ENCODE measurements at regions not wholly inside any gene's neighbourhood (a gene's known extent, or its start where the extent isn't known, plus 50 kb on each side); places are given as distances from the start of the nearest gene placed in this dataset.

DNA sequence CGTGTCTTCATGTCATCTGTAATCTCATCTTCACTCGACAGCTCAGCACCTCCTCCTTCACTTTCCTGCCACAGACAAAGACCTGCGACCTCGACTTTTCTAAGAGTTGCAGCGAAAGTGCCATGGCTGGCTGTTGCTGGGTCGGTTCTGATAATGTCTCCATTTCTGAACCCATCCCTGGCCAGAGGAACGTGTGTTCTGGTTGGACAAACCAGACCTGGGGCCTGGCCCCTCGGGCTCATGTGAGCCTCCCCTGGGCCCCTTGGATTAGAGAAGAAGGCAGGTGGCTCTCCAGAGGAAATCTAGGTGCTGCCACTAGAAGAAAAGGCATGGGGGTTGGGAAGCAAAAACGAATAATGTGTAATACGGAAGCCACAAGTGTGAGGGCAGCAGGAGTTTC, 273.7 kb downstream of the GLRX3 start:
- TF ChIP-seq, protein P1, sequence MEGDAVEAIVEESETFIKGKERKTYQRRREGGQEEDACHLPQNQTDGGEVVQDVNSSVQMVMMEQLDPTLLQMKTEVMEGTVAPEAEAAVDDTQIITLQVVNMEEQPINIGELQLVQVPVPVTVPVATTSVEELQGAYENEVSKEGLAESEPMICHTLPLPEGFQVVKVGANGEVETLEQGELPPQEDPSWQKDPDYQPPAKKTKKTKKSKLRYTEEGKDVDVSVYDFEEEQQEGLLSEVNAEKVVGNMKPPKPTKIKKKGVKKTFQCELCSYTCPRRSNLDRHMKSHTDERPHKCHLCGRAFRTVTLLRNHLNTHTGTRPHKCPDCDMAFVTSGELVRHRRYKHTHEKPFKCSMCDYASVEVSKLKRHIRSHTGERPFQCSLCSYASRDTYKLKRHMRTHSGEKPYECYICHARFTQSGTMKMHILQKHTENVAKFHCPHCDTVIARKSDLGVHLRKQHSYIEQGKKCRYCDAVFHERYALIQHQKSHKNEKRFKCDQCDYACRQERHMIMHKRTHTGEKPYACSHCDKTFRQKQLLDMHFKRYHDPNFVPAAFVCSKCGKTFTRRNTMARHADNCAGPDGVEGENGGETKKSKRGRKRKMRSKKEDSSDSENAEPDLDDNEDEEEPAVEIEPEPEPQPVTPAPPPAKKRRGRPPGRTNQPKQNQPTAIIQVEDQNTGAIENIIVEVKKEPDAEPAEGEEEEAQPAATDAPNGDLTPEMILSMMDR (IDR thresholded peaks at IDR 0.05; ENCODE audit: unreplicated experiment) = no peak
- Mint-ChIP-seq H3K27me3 (ENCODE audit: unreplicated experiment) (no peaks in the 10 kb centered on the region), H3K9me3 (ENCODE audit: low read depth, unreplicated experiment) (peaks cover 9% of the 10 kb centered on the region), H3K4me1 (ENCODE audit: low read depth, unreplicated experiment) (no peaks in the 10 kb centered on the region), H3K36me3 (ENCODE audit: insufficient read depth, unreplicated experiment) (no peaks in the 10 kb centered on the region), H3K27ac (ENCODE audit: unreplicated experiment) (no peak overlapping the region), H3K4me3 (ENCODE audit: low read depth, unreplicated experiment) (no peak overlapping the region)
- no TSS peak for BruUV-seq (replicated peaks)
- intact Hi-C loops (cut with micrococcal nuclease; ENCODE audit: unreplicated experiment) = no loop called here
- CTCF ChIA-PET = no interaction called here
- DNase-seq = no peak

DNA sequence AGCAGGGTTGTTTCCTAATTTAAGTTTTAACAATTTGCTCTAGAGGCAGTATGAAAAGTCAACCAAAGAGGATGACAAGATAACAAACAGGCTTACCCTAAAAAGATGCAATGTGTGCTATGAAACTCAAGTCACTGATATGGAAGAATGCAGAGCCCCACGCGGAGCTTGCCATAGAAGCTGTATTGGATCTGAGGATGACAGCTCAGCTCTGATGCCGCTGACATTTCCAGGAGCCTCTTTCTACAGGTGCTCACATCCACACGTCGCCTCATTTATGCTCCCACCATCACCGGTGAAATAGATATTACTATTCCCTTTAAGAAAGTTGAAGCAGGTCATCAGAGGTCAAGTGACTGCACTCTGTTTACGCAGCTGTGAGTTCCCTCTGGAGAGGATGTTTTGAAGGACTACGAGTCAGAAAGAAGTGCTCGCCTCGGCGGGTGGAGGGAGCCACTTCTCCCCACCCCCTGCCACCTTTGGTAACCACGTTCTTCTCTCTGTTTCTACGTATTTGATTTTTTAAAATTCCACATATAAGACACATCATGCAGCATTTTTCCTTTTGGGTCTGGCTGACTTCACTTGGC, 275.4 kb downstream of the GLRX3 start:
- peaks cover 4% of the 10 kb centered on the region for H3K36me3 Mint-ChIP-seq (ENCODE audit: insufficient read depth, unreplicated experiment)
- intact Hi-C loops (cut with micrococcal nuclease; ENCODE audit: unreplicated experiment) = no loop called here
- TF ChIP-seq, protein P1 (IDR thresholded peaks at IDR 0.05; ENCODE audit: unreplicated experiment) = no peak
- no peaks in the 10 kb centered on the region for H3K4me1 Mint-ChIP-seq (ENCODE audit: low read depth, unreplicated experiment)
- CTCF ChIA-PET = no interaction called here
- no peak for DNase-seq
- no peaks in the 10 kb centered on the region for H3K27me3 Mint-ChIP-seq (ENCODE audit: unreplicated experiment)
- H3K27ac Mint-ChIP-seq (ENCODE audit: unreplicated experiment) = no peak overlapping the region
- H3K4me3 Mint-ChIP-seq (ENCODE audit: low read depth, unreplicated experiment) = no peak overlapping the region
- peaks cover 12% of the 10 kb centered on the region for H3K9me3 Mint-ChIP-seq (ENCODE audit: low read depth, unreplicated experiment)
- no TSS peak for BruUV-seq (replicated peaks)

DNA sequence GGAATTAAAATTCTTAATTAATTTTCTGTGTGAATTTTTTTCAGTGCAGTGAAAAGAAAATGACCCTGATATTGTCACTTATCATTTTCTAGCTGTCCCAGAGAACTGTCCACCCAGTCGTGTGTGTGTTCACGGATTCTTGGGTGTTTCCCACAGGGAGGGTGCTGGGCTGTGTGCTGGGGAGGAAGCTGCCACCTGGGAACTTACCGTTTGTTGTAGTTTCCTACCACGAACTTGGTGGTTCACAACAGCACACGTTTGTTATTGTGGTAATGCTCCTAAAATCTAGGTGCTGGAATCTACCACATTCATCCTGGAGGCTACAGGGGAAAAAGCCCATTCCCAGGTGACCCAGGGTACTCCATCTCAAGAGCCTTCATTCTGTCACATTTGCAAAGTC, 276.1 kb downstream of the GLRX3 start:
- no peak overlapping the region for H3K4me3 Mint-ChIP-seq (ENCODE audit: low read depth, unreplicated experiment)
- no peaks in the 10 kb centered on the region for H3K4me1 Mint-ChIP-seq (ENCODE audit: low read depth, unreplicated experiment)

DNA sequence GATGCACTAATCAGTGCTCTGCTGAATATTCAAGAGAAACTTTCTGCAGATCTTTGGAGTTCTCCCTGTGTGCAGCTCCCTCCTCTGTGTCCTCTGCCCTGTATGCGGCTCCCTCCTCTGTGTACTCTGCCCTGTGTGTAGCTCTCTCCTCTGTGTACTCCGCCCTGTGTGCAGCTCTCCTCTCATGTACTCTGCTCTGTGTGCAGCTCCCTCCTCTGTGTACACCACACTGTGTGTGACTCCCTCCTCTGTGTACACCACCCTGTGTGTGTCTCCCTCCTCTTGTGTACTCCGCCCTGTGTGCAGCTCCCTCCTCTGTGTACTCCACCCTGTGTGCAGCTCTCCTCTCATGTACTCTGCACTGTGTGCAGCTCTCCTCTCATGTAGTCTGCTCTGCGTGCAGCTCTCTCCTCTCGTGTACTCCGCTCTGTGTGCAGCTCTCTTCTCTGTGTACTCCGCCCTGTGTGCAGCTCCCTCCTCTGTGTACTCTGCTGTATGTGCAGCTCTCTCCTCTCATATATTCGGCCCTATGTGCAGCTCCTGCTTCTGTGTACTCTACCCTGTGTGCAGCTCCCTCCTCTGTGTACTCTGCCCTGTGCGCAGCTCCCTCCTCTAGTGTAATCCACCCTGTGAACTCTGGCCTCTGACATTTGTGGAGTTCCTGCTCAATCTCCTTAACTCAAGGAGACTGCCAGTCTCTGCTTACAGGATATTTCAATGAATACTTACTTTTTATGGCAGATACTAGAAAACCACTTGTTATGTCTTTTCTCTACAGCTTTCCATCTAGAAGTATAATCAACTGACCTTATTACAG, 280.4 kb downstream of the GLRX3 start:
- Mint-ChIP-seq H3K27ac (ENCODE audit: unreplicated experiment) (no peak overlapping the region), H3K36me3 (ENCODE audit: insufficient read depth, unreplicated experiment) (peaks cover 5% of the 10 kb centered on the region), H3K4me3 (ENCODE audit: low read depth, unreplicated experiment) (no peak overlapping the region), H3K4me1 (ENCODE audit: low read depth, unreplicated experiment) (no peaks in the 10 kb centered on the region), H3K9me3 (ENCODE audit: low read depth, unreplicated experiment) (peaks cover 14% of the 10 kb centered on the region), H3K27me3 (ENCODE audit: unreplicated experiment) (no peaks in the 10 kb centered on the region)
- no peak for DNase-seq
- intact Hi-C loops (cut with micrococcal nuclease; ENCODE audit: unreplicated experiment) = no loop called here
- TF ChIP-seq, protein P1 (IDR thresholded peaks at IDR 0.05; ENCODE audit: unreplicated experiment) = no peak
- CTCF ChIA-PET = no interaction called here
- no TSS peak for BruUV-seq (replicated peaks)

More for the DNA sequence above, 276.1 kb downstream of the GLRX3 start:
- CTCF ChIA-PET = no interaction called here
- peaks cover 16% of the 10 kb centered on the region for H3K9me3 Mint-ChIP-seq (ENCODE audit: low read depth, unreplicated experiment)
- H3K36me3 Mint-ChIP-seq (ENCODE audit: insufficient read depth, unreplicated experiment) = peaks cover 5% of the 10 kb centered on the region
- intact Hi-C loops (cut with micrococcal nuclease; ENCODE audit: unreplicated experiment) = no loop called here
- H3K27ac Mint-ChIP-seq (ENCODE audit: unreplicated experiment) = no peak overlapping the region
- no peak for DNase-seq
- no peaks in the 10 kb centered on the region for H3K27me3 Mint-ChIP-seq (ENCODE audit: unreplicated experiment)
- BruUV-seq (replicated peaks) = no TSS peak
- TF ChIP-seq, protein P1 (IDR thresholded peaks at IDR 0.05; ENCODE audit: unreplicated experiment) = no peak
